ENCODE measurements at regions not wholly inside any gene's neighbourhood (a gene's known extent, or its start where the extent isn't known, plus 50 kb on each side); places are given as distances from the start of the nearest gene placed in this dataset.

DNA sequence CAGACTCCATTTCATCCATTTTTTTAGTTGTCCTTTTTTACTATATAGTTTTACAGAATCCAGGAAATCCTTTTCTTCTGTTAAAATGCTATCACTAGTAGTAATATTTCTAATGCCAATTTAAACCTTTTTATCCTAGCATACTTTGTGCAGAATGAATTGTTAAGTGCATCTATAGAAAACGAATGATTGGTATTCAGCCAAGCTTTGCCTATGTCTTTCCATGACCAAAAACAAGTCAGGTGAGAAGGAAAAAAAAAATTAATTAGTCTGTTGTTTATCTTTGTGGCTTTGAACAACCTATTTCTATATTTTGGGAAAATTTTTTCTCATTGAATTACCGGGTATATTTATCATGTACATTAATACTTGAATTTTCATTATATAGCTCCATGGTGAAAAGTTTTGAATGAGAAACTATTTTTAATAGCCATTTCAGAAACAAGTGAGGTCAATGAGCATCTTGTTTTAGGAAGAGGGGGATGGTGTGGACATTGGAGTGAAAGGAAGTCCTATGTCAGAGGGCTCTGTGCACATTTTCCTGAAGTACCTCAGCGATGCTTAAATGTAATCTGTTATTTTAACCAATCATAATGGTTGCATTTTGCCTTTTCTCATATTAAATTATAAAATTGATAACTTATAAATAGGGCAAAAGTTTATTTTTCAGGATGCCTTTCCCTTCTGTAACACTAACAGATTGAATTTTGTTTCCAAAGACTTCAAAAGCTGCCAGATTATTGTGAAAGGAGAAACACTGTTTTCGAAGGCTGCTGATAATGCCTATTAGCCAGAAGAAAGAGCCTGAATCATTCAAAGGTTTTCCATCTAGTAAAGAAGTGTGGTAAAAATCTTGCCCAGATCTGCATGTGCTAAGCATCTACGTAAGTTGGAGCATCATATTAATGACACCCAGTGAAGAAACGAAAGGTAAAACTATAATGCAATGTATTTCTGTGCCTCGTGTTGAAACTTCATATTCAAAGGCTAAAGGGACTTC, 73.8 kb upstream of the S1PR1 start:
- no peak overlapping the region for H3K27ac ChIP-seq
- H3K79me2 ChIP-seq (ENCODE audit: low read depth): no peaks in the 10 kb centered on the region
- H2AFZ ChIP-seq: no peak overlapping the region
- intact Hi-C loops (cut with micrococcal nuclease; ENCODE audit: unreplicated experiment): no loop called here
- no peaks in the 10 kb centered on the region for H3K27me3 ChIP-seq (ENCODE audit: insufficient read depth, low read depth)
- H3K4me2 ChIP-seq: no peak overlapping the region
- no peak for DNase-seq
- no peaks in the 10 kb centered on the region for H3F3A ChIP-seq (ENCODE audit: insufficient read depth, low read depth)
- H4K20me1 ChIP-seq (ENCODE audit: insufficient read depth): no peaks in the 10 kb centered on the region
- no TSS peak for BruUV-seq (replicated peaks)
- H3K9me3 ChIP-seq (ENCODE audit: insufficient read depth, low read depth): no peaks in the 10 kb centered on the region
- H3K4me1 ChIP-seq (replicated peaks; ENCODE audit: insufficient read depth): no peaks in the 10 kb centered on the region
- CTCF ChIA-PET: interaction anchor here (0.6 kb wide), 1 partner anchor 43 kb away, joined by 3 read pairs; no protein-coding TSS in a partner anchor
- no peak for TF ChIP-seq EZH2 (IDR thresholded peaks at IDR 0.05; ENCODE audit: low read depth)
- H3K4me3 ChIP-seq: no peak overlapping the region
- H3K36me3 ChIP-seq (ENCODE audit: low read depth): no peaks in the 10 kb centered on the region
- POLR2A ChIA-PET (ENCODE audit: unreplicated experiment): no interaction called here
- no peaks in the 10 kb centered on the region for H3K9me2 ChIP-seq (ENCODE audit: insufficient read depth)

GRCh38 chr1:101162300-101162699, 74.5 kb upstream of the S1PR1 start:
- Histone ChIP-seq H3K9me3 (ENCODE audit: insufficient read depth, low read depth) (no peaks in the 10 kb centered on the region), H3K4me2 (no peak overlapping the region), H3K27me3 (ENCODE audit: insufficient read depth, low read depth) (no peaks in the 10 kb centered on the region), H3F3A (ENCODE audit: insufficient read depth, low read depth) (no peaks in the 10 kb centered on the region), H4K20me1 (ENCODE audit: insufficient read depth) (no peaks in the 10 kb centered on the region), H3K9me2 (ENCODE audit: insufficient read depth) (no peaks in the 10 kb centered on the region), H3K36me3 (ENCODE audit: low read depth) (no peaks in the 10 kb centered on the region), H3K27ac (no peak overlapping the region), H3K79me2 (ENCODE audit: low read depth) (no peaks in the 10 kb centered on the region), H3K4me1 (replicated peaks; ENCODE audit: insufficient read depth) (no peaks in the 10 kb centered on the region), H3K4me3 (no peak overlapping the region), H2AFZ (no peak overlapping the region)
- TF ChIP-seq, protein P1, sequence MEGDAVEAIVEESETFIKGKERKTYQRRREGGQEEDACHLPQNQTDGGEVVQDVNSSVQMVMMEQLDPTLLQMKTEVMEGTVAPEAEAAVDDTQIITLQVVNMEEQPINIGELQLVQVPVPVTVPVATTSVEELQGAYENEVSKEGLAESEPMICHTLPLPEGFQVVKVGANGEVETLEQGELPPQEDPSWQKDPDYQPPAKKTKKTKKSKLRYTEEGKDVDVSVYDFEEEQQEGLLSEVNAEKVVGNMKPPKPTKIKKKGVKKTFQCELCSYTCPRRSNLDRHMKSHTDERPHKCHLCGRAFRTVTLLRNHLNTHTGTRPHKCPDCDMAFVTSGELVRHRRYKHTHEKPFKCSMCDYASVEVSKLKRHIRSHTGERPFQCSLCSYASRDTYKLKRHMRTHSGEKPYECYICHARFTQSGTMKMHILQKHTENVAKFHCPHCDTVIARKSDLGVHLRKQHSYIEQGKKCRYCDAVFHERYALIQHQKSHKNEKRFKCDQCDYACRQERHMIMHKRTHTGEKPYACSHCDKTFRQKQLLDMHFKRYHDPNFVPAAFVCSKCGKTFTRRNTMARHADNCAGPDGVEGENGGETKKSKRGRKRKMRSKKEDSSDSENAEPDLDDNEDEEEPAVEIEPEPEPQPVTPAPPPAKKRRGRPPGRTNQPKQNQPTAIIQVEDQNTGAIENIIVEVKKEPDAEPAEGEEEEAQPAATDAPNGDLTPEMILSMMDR (conservative IDR thresholded peaks at IDR 0.05): no peak
- no peak for TF ChIP-seq EZH2 (IDR thresholded peaks at IDR 0.05; ENCODE audit: low read depth)
- BruUV-seq (replicated peaks): no TSS peak
- no peak for DNase-seq
- POLR2A ChIA-PET (ENCODE audit: unreplicated experiment): no interaction called here
- intact Hi-C loops (cut with micrococcal nuclease; ENCODE audit: unreplicated experiment): no loop called here
- CTCF ChIA-PET: interaction anchor here (0.6 kb wide), 1 partner anchor 44 kb away, joined by 3 read pairs; no protein-coding TSS in a partner anchor

- no peaks in the 10 kb centered on the region for H3K9me3 ChIP-seq (ENCODE audit: insufficient read depth, low read depth)
- no peaks in the 10 kb centered on the region for H3K9me2 ChIP-seq (ENCODE audit: insufficient read depth)
- H3K36me3 ChIP-seq (ENCODE audit: low read depth): no peaks in the 10 kb centered on the region
- no peak overlapping the region for H3K4me2 ChIP-seq
- H3K79me2 ChIP-seq (ENCODE audit: low read depth): no peaks in the 10 kb centered on the region
- no peaks in the 10 kb centered on the region for H3K4me1 ChIP-seq (replicated peaks; ENCODE audit: insufficient read depth)
- no TSS peak for BruUV-seq (replicated peaks)
- H2AFZ ChIP-seq: no peak overlapping the region
- no peak for TF ChIP-seq EZH2 (IDR thresholded peaks at IDR 0.05; ENCODE audit: low read depth)
- TF ChIP-seq, protein P1 (conservative IDR thresholded peaks at IDR 0.05): no peak
- ChIA-PET POLR2A (ENCODE audit: unreplicated experiment) (no interaction called here), CTCF (no interaction called here)
- intact Hi-C loops (cut with micrococcal nuclease; ENCODE audit: unreplicated experiment): no loop called here
- no peak overlapping the region for H3K4me3 ChIP-seq
- no peaks in the 10 kb centered on the region for H4K20me1 ChIP-seq (ENCODE audit: insufficient read depth)
- no peak overlapping the region for H3K27ac ChIP-seq
- DNase-seq: no peak
- H3K27me3 ChIP-seq (ENCODE audit: insufficient read depth, low read depth): no peaks in the 10 kb centered on the region
- no peaks in the 10 kb centered on the region for H3F3A ChIP-seq (ENCODE audit: insufficient read depth, low read depth)
Measured at GRCh38 chr1:101161619-101162018, 75.2 kb upstream of the S1PR1 start.
